Endodermal cell (in vitro differentiated cells): ENCODE measurements at regions not wholly inside any gene's neighbourhood (a gene's known extent, or its start where the extent isn't known, plus 50 kb on each side); places are given as distances from the start of the nearest gene placed in this dataset.

Experiments used
- DNase-seq: peaks from one replicate; pipeline ENCODE4 v3.0.0-alpha.2; 2017
- H3K27ac ChIP-seq: 2 replicates; pipeline ENCODE4 v1.5.1; 2013; ENCODE audit warnings: mild to moderate bottlenecking, low read depth, low read length, moderate library complexity
- H3K27me3 ChIP-seq: 2 replicates; pipeline ENCODE4 v1.6.1; 2013; ENCODE audit warnings: mild to moderate bottlenecking, low read length, moderate library complexity; ENCODE audit not compliant: insufficient read depth, control insufficient read depth, poor library complexity, severe bottlenecking
- H3K36me3 ChIP-seq: 2 replicates; pipeline ENCODE4 v1.7.0; 2013; ENCODE audit warnings: mild to moderate bottlenecking, low read length, moderate library complexity; ENCODE audit not compliant: control insufficient read depth, insufficient read depth
- H3K4me1 ChIP-seq: one replicate; pipeline ENCODE4 v1.7.0; 2013; ENCODE audit warnings: low read length; ENCODE audit not compliant: control insufficient read depth, insufficient read depth
- H3K4me3 ChIP-seq: 2 replicates; pipeline ENCODE4 v1.5.1; 2013; ENCODE audit warnings: mild to moderate bottlenecking, low read length, moderate library complexity
- H3K9ac ChIP-seq: 2 replicates; pipeline ENCODE4 v1.6.1; 2013; ENCODE audit warnings: mild to moderate bottlenecking, low read length, moderate library complexity; ENCODE audit not compliant: poor library complexity, severe bottlenecking; ENCODE audit errors: extremely low read depth
- H3K9me3 ChIP-seq: 2 replicates; pipeline ENCODE4 v1.6.1; 2013; ENCODE audit warnings: mild to moderate bottlenecking, low read length, moderate library complexity; ENCODE audit not compliant: control insufficient read depth
- H3K27ac Mint-ChIP-seq: 2 replicates; pipeline ENCODE4 v1.8.0; 2020; ENCODE audit warnings: mixed read lengths
- H3K27me3 Mint-ChIP-seq: 2 replicates; pipeline ENCODE4 v1.8.0; 2021; ENCODE audit warnings: mild to moderate bottlenecking, mixed read lengths; ENCODE audit not compliant: insufficient read depth
- H3K36me3 Mint-ChIP-seq: 2 replicates; pipeline ENCODE4 v1.8.0; 2020; ENCODE audit warnings: low read depth, mixed read lengths
- H3K4me1 Mint-ChIP-seq: 2 replicates; pipeline ENCODE4 v1.8.0; 2020; ENCODE audit warnings: mixed read lengths
- H3K4me3 Mint-ChIP-seq: 2 replicates; pipeline ENCODE4 v1.8.0; 2020; ENCODE audit warnings: mild to moderate bottlenecking, moderate library complexity, mixed read lengths
- H3K9me3 Mint-ChIP-seq: 2 replicates; pipeline ENCODE4 v1.8.0; 2020; ENCODE audit warnings: mild to moderate bottlenecking, mixed read lengths
- WGBS, 2 experiments: methylation state at CpG; one replicate each; pipeline versions ENCODE4 v1.1.5 to v1.1.7; 2013; ENCODE audit warnings: missing lambda C conversion rate in 2 of 2, mixed read lengths in 1 of 2; ENCODE audit not compliant: insufficient coverage in 1 of 2, insufficient read length in 1 of 2; 5-methylcytosine and 5-hydroxymethylcytosine counted together
- TF ChIP-seq, protein P1 (sequence below): fragments of 200-600 bp; sonication (generic); conservative IDR thresholded peaks from 2 replicates; pipeline ENCODE4 v1.5.0; 2021; ENCODE audit warnings: antibody characterized with exemption, mild to moderate bottlenecking

DNA sequence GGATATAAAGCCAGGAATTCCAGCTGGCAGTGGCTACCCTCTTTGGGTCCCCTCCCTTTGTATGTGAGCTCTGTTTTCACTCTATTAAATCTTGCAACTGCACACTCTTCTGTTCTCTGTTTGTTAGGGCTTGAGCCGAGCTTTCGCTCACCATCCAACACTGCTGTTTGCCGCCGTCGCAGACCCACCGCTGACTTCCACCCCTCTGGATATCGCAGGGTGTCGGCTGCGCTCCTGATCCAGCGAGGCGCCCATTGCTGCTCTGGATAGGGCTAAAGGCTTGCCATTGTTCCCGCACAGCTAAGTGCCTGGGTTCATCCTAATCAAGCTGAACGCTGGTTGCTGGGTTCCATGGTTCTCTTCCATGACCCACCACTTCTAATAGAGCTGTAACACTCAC is 1433.5 kb upstream of the ADGRB3 start:
- no peak overlapping the region for H3K4me3 ChIP-seq
- H3K4me1 ChIP-seq: no peaks in the 10 kb centered on the region
- DNase-seq: no peak
- H3K27me3 ChIP-seq: no peaks in the 10 kb centered on the region
- Mint-ChIP-seq H3K4me3 (no peak overlapping the region), H3K9me3 (peaks cover 2% of the 10 kb centered on the region), H3K4me1 (no peaks in the 10 kb centered on the region), H3K27ac (no peak overlapping the region), H3K27me3 (peaks cover 6% of the 10 kb centered on the region), H3K36me3 (no peaks in the 10 kb centered on the region)
- H3K9ac ChIP-seq: no peak overlapping the region
- no peaks in the 10 kb centered on the region for H3K36me3 ChIP-seq
- 89 to 100% methylated on average over 1 to 13 of the region's 13 CpGs for WGBS, 2 experiments
- H3K9me3 ChIP-seq: no peaks in the 10 kb centered on the region
- TF ChIP-seq, protein P1, sequence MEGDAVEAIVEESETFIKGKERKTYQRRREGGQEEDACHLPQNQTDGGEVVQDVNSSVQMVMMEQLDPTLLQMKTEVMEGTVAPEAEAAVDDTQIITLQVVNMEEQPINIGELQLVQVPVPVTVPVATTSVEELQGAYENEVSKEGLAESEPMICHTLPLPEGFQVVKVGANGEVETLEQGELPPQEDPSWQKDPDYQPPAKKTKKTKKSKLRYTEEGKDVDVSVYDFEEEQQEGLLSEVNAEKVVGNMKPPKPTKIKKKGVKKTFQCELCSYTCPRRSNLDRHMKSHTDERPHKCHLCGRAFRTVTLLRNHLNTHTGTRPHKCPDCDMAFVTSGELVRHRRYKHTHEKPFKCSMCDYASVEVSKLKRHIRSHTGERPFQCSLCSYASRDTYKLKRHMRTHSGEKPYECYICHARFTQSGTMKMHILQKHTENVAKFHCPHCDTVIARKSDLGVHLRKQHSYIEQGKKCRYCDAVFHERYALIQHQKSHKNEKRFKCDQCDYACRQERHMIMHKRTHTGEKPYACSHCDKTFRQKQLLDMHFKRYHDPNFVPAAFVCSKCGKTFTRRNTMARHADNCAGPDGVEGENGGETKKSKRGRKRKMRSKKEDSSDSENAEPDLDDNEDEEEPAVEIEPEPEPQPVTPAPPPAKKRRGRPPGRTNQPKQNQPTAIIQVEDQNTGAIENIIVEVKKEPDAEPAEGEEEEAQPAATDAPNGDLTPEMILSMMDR: no peak
- no peak overlapping the region for H3K27ac ChIP-seq

DNA sequence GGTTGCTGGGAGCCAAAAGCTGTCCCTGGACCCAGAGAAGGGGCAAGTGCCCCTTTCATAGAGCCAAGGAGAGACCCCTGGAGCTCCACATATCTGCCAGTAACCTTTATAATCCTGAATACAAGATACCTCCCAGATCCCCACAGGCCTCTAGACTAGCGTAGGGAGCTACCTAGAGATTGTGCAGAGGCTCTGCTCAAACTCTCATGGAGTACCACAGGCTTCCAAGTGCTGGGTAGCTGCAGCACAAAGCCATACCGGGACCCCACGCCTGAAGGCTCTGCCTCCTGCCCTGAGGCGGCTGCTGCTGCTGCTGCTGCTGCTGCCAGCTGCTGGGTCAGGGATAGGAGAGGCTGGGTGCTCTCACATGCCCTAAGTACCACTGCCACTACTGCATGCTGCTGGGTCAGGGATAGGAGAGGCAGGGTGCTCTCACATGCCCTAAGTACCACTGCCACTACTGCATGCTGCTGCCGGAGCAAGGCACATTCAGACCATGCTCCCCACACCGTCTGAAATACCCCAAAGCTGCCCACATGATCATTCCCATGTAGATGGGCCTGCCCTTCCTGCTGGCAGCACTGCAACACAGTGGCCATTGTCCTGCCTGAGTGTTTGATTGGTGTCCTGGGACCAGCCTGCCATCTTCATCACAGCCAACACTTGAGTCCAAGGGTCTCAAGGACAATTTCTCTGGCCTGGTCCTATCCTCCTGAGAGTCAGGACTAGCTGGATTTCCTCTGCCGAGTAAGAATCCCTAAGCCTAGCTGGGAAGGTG is 1434.3 kb upstream of the ADGRB3 start:
- H3K27ac ChIP-seq: no peak overlapping the region
- H3K4me3 ChIP-seq: no peak overlapping the region
- Mint-ChIP-seq H3K4me3 (no peak overlapping the region), H3K4me1 (no peaks in the 10 kb centered on the region), H3K36me3 (no peaks in the 10 kb centered on the region), H3K27ac (no peak overlapping the region), H3K9me3 (peaks cover 2% of the 10 kb centered on the region), H3K27me3 (peaks cover 3% of the 10 kb centered on the region)
- H3K27me3 ChIP-seq: no peaks in the 10 kb centered on the region
- H3K9me3 ChIP-seq: no peaks in the 10 kb centered on the region
- H3K36me3 ChIP-seq: no peaks in the 10 kb centered on the region
- TF ChIP-seq, protein P1: no peak
- DNase-seq: no peak
- no peaks in the 10 kb centered on the region for H3K4me1 ChIP-seq
- no peak overlapping the region for H3K9ac ChIP-seq
- WGBS, 2 experiments: 91 to 94% methylated on average over 3 to 7 of the region's 7 CpGs

DNA sequence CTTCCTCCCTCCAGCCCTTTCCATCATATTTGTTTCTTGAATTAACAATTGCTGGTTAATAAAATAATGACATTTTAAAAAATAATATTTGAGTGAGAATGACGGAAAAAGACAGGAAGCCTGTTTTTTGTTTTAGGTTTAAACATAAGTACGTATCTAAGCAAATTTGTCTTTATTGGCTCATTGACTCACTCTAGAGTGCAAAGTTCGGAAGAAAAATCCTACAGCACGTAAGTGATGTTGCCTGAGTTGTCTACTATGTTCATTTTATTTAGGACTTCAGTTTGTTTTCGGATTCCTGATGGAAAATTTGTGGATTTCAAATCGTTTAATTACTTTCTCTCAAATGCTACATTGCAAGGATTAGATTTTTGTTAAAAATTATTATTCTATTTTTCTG is 1435.7 kb upstream of the ADGRB3 start:
- no peak overlapping the region for H3K4me3 ChIP-seq
- TF ChIP-seq, protein P1: no peak
- H3K9me3 ChIP-seq: no peaks in the 10 kb centered on the region
- Mint-ChIP-seq H3K27me3 (peaks cover 3% of the 10 kb centered on the region), H3K9me3 (peaks cover 1% of the 10 kb centered on the region), H3K4me3 (no peak overlapping the region), H3K36me3 (no peaks in the 10 kb centered on the region), H3K4me1 (no peaks in the 10 kb centered on the region), H3K27ac (no peak overlapping the region)
- H3K27me3 ChIP-seq: no peaks in the 10 kb centered on the region
- H3K27ac ChIP-seq: no peak overlapping the region
- H3K9ac ChIP-seq: no peak overlapping the region
- DNase-seq: no peak
- WGBS, 2 experiments: 91 to 97% methylated on average over 3 to 6 of the region's 6 CpGs
- no peaks in the 10 kb centered on the region for H3K4me1 ChIP-seq
- H3K36me3 ChIP-seq: no peaks in the 10 kb centered on the region
